Activated naive CD8-positive, alpha-beta T cell treated with anti-CD3 and anti-CD28 coated beads, Interleukin-2, amount 10 ng/mL, durations not matched to agents 7 days and 5 days (primary cell): ENCODE measurements at regions not wholly inside any gene's neighbourhood (a gene's known extent, or its start where the extent isn't known, plus 50 kb on each side); places are given as distances from the start of the nearest gene placed in this dataset.
"Not testable (repeated sequence)": the region's sequence is repeated elsewhere in the genome, so short reads cannot be mapped to it uniquely, and the experiment has no call there.

Experiments
- ATAC-seq: fragments of 150-1000 bp; cut with Tn5 transposase; one replicate; pipeline ENCODE4 v1.10.0; 2021; ENCODE audit warnings: low read depth, moderate library complexity
- POLR2A ChIA-PET: fragments of 350-600 bp; sonication (Branson Sonifier 250); formaldehyde crosslinking; loops from one replicate; lab custom pipeline; 2021; ENCODE audit warnings: antibody characterized with exemption; lab: Charles Lee
- DNase-seq: peaks from one replicate; pipeline ENCODE4 v3.0.0; 2021
- H3K27ac Mint-ChIP-seq: one replicate; pipeline ENCODE4 v1.8.0; 2022; ENCODE audit warnings: mild to moderate bottlenecking, mixed read lengths
- H3K27me3 Mint-ChIP-seq: one replicate; pipeline ENCODE4 v1.8.0; 2022; ENCODE audit warnings: mild to moderate bottlenecking, moderate library complexity, mixed read lengths
- H3K36me3 Mint-ChIP-seq: one replicate; pipeline ENCODE4 v1.8.0; 2021; ENCODE audit warnings: mild to moderate bottlenecking, mixed read lengths
- H3K4me1 Mint-ChIP-seq: one replicate; pipeline ENCODE4 v1.8.0; 2021; ENCODE audit warnings: mixed read lengths
- H3K4me3 Mint-ChIP-seq: one replicate; pipeline ENCODE4 v1.8.0; 2022; ENCODE audit warnings: mild to moderate bottlenecking, moderate library complexity, mixed read lengths
- H3K9me3 Mint-ChIP-seq: one replicate; pipeline ENCODE4 v1.8.0; 2021; ENCODE audit warnings: mixed read lengths

DNA sequence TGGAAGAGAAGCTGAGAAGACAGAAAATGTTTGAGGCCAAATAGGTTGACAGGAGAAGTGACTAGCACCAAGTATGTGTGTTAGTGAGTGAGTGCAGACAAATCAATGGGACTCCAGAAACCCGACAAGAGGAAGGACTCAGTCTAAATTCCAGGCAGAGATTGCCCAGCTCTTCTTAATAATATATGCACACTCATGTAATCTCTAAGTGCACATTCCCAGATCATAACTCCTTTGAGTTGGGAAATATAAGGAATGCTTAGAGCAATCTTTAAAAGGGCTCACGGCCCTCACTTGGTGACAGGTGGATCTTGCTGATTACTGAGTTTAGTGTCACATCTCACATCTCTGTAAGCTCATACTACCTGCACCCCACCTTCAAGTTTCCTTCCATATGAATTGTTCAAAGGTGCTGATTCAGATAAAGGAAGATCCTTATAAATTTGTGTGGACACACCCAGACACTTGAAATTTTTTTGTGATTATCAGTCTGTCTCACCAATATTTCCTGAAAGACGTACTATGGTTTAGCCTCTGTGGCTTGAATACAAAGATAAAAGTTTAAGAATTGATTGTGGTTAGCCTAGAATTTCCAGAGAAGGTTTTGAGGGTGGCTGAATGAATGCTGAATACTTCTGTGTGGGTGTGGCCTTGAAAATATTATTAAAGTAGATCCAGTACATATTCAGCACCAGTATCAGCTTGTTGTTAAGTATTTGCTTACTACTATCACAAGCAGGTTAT lies 205.1 kb upstream of the UGT8 start:
- Mint-ChIP-seq H3K27me3 (peaks cover 2% of the 10 kb centered on the region), H3K27ac (no peak overlapping the region), H3K36me3 (no peaks in the 10 kb centered on the region), H3K9me3 (no peaks in the 10 kb centered on the region), H3K4me3 (no peak overlapping the region), H3K4me1 (peaks cover 8% of the 10 kb centered on the region)
- POLR2A ChIA-PET = no interaction called here
- DNase-seq (no peak), ATAC-seq (no peak)

DNA sequence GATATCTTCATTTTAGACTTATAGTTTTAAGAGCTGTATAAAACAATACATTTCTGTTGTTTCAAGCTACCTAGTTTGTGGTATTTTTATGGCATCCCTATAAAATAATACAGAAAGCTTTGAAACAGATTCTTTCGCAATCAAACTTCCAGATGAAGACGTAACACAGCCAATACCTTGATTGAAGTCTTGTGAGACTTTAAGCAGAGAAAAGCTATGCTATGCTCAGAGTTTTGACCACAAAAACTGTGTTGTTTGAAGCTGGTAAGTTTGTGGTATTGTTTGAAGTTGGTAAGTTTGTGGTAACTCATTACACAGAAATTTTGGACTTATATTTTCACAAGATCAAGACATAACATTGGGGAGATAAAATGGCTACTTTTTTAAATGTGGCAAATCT lies 201.8 kb upstream of the UGT8 start:
- Mint-ChIP-seq H3K36me3 (no peaks in the 10 kb centered on the region), H3K9me3 (no peaks in the 10 kb centered on the region), H3K4me3 (no peak overlapping the region), H3K4me1 (peaks cover 8% of the 10 kb centered on the region), H3K27ac (no peak overlapping the region), H3K27me3 (no peaks in the 10 kb centered on the region)
- ATAC-seq = no peak
- no peak for DNase-seq
- POLR2A ChIA-PET = no interaction called here

DNA sequence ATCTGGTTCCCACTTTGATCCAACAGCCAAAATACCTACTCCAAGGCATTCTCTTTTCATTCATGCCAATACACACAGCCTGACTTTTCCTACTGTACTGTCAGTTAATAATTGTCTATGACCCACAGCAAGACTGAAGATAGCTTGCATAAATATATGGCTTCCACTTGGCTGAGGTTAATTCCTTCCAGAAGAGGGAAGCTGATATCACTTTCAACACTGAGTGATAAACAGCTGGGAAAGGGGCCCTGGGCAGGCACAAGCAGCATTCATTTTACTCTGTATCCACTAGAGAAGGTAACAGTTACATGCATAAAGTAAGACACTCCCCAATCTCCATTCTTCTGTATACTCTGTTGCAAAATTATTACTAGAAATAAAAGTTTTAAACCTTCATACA lies 200.2 kb upstream of the UGT8 start:
- POLR2A ChIA-PET = no interaction called here
- Mint-ChIP-seq H3K9me3 (no peaks in the 10 kb centered on the region), H3K4me1 (peaks cover 7% of the 10 kb centered on the region), H3K27ac (no peak overlapping the region), H3K4me3 (no peak overlapping the region), H3K36me3 (no peaks in the 10 kb centered on the region), H3K27me3 (no peaks in the 10 kb centered on the region)
- no peak for DNase-seq
- no peak for ATAC-seq

DNA sequence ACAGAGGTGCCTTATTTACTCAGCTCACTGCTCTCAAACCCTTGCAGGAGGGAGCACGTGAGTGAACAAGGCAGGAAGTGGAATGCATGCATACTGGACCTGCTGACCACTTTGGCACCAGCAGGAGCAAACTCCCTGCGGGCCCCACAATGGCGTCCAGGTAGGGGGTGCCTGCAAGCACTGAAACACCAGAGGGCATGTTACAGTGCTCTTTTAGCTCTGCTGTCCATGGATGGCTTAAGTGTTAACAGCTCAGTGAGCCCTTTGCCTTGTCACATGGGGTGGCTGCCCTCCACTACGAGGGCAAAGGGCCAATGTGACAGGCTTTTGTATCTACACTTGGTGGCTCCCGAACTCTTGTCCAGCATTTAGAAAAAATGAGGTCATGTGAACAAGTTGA lies 199.5 kb upstream of the UGT8 start:
- Mint-ChIP-seq H3K9me3 (no peaks in the 10 kb centered on the region), H3K4me3 (no peak overlapping the region), H3K27me3 (no peaks in the 10 kb centered on the region), H3K36me3 (no peaks in the 10 kb centered on the region), H3K27ac (no peak overlapping the region), H3K4me1 (peaks cover 4% of the 10 kb centered on the region)
- POLR2A ChIA-PET = no interaction called here
- DNase-seq (no peak), ATAC-seq (no peak)

DNA sequence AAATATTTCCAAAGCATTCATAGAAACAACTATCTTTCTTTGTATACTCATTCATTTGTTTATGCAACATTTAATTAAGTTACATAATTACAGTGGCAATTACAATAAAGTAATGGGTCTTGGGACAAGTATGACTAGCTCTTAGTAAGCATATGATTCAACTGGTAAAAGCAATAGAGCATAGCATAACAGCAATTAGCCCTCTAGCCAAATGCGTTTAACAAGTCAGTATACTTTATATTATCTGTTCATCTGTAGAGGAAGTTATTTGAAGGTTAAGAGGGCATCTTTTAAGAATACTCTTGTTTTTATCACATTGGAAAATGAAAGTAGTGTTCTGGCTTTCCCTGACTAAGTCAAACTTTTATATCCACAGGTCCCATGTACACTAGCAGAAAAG lies 198.1 kb upstream of the UGT8 start:
- H3K27ac Mint-ChIP-seq = no peak overlapping the region
- H3K4me3 Mint-ChIP-seq = no peak overlapping the region
- POLR2A ChIA-PET = no interaction called here
- no peaks in the 10 kb centered on the region for H3K9me3 Mint-ChIP-seq
- ATAC-seq (no peak), DNase-seq (no peak)
- no peaks in the 10 kb centered on the region for H3K36me3 Mint-ChIP-seq
- H3K4me1 Mint-ChIP-seq = peaks cover 4% of the 10 kb centered on the region
- H3K27me3 Mint-ChIP-seq = no peaks in the 10 kb centered on the region

DNA sequence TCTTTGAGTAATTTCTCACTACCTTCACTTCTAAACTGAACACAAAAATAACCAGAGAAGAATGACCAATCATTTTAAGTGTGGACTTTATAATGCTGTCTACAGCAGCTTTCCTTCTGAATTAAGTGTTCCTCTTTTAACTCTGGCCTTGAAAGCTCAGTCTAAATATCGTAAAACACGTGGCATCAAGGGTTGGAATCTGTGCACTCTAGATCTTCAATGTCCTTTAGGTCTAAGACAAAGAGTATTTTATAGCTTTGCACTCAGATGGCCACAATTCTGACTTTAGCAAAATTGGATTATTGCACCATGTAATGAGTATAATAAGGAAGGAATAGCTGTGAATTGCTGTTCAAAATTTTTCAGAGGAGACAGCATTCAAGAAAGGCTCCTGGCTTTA lies 197.1 kb upstream of the UGT8 start:
- POLR2A ChIA-PET = no interaction called here
- Mint-ChIP-seq H3K9me3 (no peaks in the 10 kb centered on the region), H3K36me3 (no peaks in the 10 kb centered on the region), H3K27me3 (no peaks in the 10 kb centered on the region), H3K4me3 (no peak overlapping the region), H3K27ac (no peak overlapping the region), H3K4me1 (peaks cover 3% of the 10 kb centered on the region)
- no peak for ATAC-seq
- DNase-seq = no peak

DNA sequence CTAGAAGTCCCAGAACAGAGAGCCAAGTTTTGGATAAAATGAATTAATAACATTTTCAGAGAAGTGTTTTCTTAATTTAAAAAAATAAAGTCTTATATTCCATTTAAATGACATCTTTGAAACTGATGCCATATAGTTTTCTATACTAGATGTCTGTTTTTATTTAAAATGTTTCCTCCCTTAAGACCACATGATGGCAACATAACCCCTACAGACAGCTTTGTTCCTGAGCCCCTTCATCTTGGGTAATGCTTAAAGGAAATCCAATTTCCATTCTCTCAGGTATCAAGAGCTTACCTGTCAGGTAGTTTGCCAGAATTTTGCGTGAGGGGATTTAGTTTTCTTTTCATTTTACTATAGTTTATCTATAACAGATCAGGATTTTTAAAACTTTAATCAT lies 181.4 kb upstream of the UGT8 start:
- ATAC-seq (no peak), DNase-seq (no peak)
- H3K27ac Mint-ChIP-seq = no peak overlapping the region
- H3K27me3 Mint-ChIP-seq = peaks cover 5% of the 10 kb centered on the region
- peaks cover 1% of the 10 kb centered on the region for H3K9me3 Mint-ChIP-seq
- POLR2A ChIA-PET = no interaction called here
- H3K4me3 Mint-ChIP-seq = no peak overlapping the region
- H3K36me3 Mint-ChIP-seq = no peaks in the 10 kb centered on the region
- H3K4me1 Mint-ChIP-seq = no peaks in the 10 kb centered on the region

DNA sequence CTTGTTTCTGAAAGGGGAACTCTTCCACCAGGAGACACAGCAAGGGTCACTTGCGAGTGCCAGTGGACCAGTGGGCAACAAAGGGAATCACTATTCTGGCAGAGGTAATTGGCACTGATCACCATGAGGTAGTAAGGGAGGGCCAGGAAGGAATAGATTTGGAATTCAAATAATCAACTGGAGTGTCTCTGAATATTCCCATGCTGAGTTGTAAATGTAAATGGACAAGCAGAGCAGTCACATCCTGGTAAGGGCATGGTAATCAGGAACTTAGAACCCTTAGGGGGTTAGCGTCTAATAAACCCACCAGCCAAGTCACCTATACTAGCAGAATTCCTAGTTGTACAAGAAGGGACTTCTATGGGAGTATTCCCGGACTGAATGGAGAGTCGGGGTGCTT lies 178.5 kb upstream of the UGT8 start:
- Mint-ChIP-seq H3K27me3 (peaks cover 5% of the 10 kb centered on the region), H3K36me3 (no peaks in the 10 kb centered on the region), H3K27ac (no peak overlapping the region), H3K9me3 (peaks cover 1% of the 10 kb centered on the region), H3K4me1 (no peaks in the 10 kb centered on the region), H3K4me3 (no peak overlapping the region)
- DNase-seq (no peak), ATAC-seq (no peak)
- POLR2A ChIA-PET = no interaction called here

DNA sequence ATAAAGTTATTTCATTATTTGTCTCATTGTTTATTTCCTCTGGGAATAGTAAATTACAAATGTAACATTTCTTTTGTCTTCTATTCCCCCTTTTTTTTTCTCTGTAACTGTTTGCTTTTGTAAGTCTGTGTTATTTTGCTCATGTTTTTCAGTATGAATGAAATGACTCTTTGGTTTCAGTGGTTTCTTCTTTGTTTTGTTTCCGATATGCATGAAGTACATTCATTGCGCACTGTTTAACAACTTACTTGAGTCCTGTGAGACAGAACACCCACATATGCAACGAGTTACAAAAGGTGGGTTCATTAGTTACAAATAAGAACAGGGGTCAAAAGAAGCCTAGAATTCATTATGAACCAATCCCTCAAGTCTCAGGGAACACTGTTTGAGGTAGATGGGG lies 175.0 kb upstream of the UGT8 start:
- no peak overlapping the region for H3K4me3 Mint-ChIP-seq
- H3K36me3 Mint-ChIP-seq = no peaks in the 10 kb centered on the region
- peaks cover 2% of the 10 kb centered on the region for H3K27me3 Mint-ChIP-seq
- H3K27ac Mint-ChIP-seq = no peak overlapping the region
- no peaks in the 10 kb centered on the region for H3K4me1 Mint-ChIP-seq
- DNase-seq (no peak), ATAC-seq (no peak)
- POLR2A ChIA-PET = no interaction called here
- H3K9me3 Mint-ChIP-seq = peaks cover under 1% of the 10 kb centered on the region

DNA sequence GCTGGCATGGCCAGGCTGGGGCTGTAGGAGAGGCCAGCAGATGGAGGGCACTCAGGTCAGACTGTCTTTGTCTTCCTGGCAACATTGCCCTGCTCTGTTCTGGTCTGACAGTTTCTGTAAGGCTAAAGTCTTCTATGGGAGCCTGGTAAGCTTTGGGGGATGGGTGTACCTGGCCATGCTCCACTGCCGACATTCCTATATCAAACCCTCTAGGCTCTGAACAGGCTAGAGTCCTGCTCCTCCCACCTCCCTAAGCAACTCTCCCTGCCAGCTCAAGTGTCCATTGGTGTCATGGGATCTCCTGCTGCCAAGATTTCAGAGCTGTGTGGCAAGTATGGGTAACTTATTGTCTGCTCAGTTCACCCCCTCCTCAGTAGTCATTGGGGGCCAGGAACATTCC lies 163.5 kb upstream of the UGT8 start:
- ATAC-seq (no peak), DNase-seq (no peak)
- POLR2A ChIA-PET = no interaction called here
- H3K4me1 Mint-ChIP-seq = no peaks in the 10 kb centered on the region
- peaks cover 4% of the 10 kb centered on the region for H3K27me3 Mint-ChIP-seq
- H3K4me3 Mint-ChIP-seq = no peak overlapping the region
- no peaks in the 10 kb centered on the region for H3K36me3 Mint-ChIP-seq
- H3K9me3 Mint-ChIP-seq = no peaks in the 10 kb centered on the region
- H3K27ac Mint-ChIP-seq = no peak overlapping the region

DNA sequence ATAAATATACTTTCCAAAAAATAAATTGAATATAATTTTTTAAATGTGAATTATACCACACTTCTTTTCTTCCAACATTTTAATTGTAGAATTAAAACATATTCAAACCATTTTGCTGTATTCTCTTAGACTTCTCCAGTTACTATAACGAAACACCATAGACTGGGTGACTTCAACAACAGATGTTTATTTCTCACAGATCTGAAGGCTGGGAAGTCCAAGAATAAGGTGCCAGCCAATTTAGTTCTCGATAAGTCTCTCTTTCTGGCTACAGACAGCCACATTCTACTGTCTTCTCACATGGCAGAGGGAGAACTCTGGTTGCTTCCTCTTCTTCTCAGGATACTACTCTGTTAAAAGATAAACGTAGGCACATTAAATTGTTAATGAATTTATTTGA lies 155.8 kb upstream of the UGT8 start:
- no peak for DNase-seq
- POLR2A ChIA-PET = no interaction called here
- Mint-ChIP-seq H3K36me3 (no peaks in the 10 kb centered on the region), H3K27me3 (peaks cover 4% of the 10 kb centered on the region), H3K4me3 (no peak overlapping the region), H3K9me3 (no peaks in the 10 kb centered on the region), H3K27ac (no peak overlapping the region), H3K4me1 (no peaks in the 10 kb centered on the region)
- no peak for ATAC-seq

DNA sequence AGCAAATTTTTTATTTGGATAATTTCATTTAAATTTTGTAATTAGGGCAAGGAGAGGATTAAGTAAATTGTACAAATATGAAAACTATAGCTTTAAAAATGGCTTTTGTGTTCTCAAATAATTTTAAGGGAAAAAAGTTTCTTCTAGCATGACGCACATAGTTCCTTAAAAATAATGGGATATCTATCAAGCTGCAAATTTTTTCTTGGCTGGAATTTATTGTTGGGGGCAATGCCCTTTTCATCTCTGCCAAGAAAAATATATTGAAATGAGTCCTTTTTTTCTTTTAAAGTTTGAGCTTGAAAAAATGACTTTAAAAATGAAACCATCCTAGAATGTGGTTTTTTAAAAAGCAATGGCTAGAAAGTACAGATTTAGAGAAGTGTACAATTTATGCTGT lies 154.4 kb upstream of the UGT8 start:
- H3K9me3 Mint-ChIP-seq = no peaks in the 10 kb centered on the region
- H3K27me3 Mint-ChIP-seq = peaks cover 4% of the 10 kb centered on the region
- POLR2A ChIA-PET = no interaction called here
- H3K4me1 Mint-ChIP-seq = no peaks in the 10 kb centered on the region
- no peak overlapping the region for H3K27ac Mint-ChIP-seq
- ATAC-seq = no peak
- no peak for DNase-seq
- H3K36me3 Mint-ChIP-seq = no peaks in the 10 kb centered on the region
- no peak overlapping the region for H3K4me3 Mint-ChIP-seq

DNA sequence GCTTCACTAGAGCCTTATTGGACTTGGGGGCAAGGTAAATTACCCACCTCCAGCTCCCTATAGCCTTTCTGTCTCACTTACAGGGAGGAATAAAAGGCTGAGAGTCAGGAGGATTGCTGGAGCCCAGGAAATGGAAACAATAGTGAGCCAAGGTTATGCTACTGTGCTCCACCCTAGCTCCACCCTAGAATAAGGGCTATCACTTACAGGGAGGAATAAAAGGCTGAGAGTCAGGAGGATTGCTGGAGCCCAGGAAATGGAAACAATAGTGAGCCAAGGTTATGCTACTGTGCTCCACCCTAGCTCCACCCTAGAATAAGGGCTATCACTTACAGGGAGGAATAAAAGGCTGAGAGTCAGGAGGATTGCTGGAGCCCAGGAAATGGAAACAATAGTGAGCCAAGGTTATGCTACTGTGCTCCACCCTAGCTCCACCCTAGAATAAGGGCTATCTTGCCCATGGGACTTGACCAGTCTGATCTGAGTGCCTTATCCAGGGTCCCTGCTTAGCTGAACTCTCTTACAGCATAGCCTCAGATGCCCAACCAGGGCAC lies 150.6 kb upstream of the UGT8 start:
- DNase-seq = not testable (repeated sequence)

DNA sequence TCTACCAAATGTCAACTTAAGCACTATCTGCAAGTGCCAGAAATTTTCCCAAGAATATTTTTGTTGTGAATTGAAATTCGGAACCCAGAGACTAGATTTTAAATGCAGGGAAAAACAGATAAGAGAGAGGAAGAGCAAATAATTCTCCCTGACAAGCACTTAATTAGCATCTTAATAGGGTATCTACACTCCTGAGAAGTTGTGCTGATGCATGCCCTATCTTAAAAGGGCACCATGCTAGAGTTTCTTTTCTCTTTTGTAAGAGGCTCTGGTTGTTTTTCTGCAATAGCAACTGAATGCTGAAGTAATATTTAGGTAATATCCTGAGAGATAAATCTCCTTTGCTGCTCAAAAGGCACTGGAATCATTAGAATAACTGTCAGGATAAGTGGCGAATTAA lies 139.9 kb upstream of the UGT8 start:
- no peaks in the 10 kb centered on the region for H3K36me3 Mint-ChIP-seq
- DNase-seq = no peak
- no peaks in the 10 kb centered on the region for H3K9me3 Mint-ChIP-seq
- no peak overlapping the region for H3K27ac Mint-ChIP-seq
- POLR2A ChIA-PET = no interaction called here
- no peak overlapping the region for H3K4me3 Mint-ChIP-seq
- no peaks in the 10 kb centered on the region for H3K4me1 Mint-ChIP-seq
- no peaks in the 10 kb centered on the region for H3K27me3 Mint-ChIP-seq
- ATAC-seq = no peak

More for the DNA sequence above, 150.6 kb upstream of the UGT8 start:
- POLR2A ChIA-PET, ATAC-seq, H3K36me3 Mint-ChIP-seq, H3K4me1 Mint-ChIP-seq, H3K27ac Mint-ChIP-seq, H3K4me3 Mint-ChIP-seq, H3K27me3 Mint-ChIP-seq, H3K9me3 Mint-ChIP-seq: not testable (repeated sequence)
